Uterus (tissue), 2 donors: ENCODE measurements at regions not wholly inside any gene's neighbourhood (a gene's known extent, or its start where the extent isn't known, plus 50 kb on each side); places are given as distances from the start of the nearest gene placed in this dataset.

Experiments
- CTCF ChIP-seq, 4 experiments: fragments of 200-600 bp in 2 of 4; fragments of 450-650 bp in 2 of 4; sonication (generic) in 2 of 4; IDR thresholded peaks; one replicate each; pipeline ENCODE4 v1.5.1; 2016 to 2019; ENCODE audit warnings: antibody characterized with exemption in 4 of 4, mild to moderate bottlenecking in 2 of 4, moderate library complexity in 1 of 4
- POLR2A ChIP-seq, 2 donors: fragments of 450-650 bp; IDR thresholded peaks; one replicate each; pipeline ENCODE4 v1.6.1; 2016; ENCODE audit warnings: antibody characterized with exemption in 2 of 2, mild to moderate bottlenecking in 1 of 2, moderate library complexity in 1 of 2

GRCh38 chr1:30274173-30274970 is 449.0 kb downstream of the MATN1 start:
- TF ChIP-seq CTCF (IDR thresholded peaks at IDR 0.05) = no peak
- TF ChIP-seq POLR2A (IDR thresholded peaks at IDR 0.05) = no peak
